ENCODE measurements at regions not wholly inside any gene's neighbourhood (a gene's known extent, or its start where the extent isn't known, plus 50 kb on each side); places are given as distances from the start of the nearest gene placed in this dataset.
A peak's percentile ranks its signal among the peaks of the same experiment; 100 is the strongest.
"Not testable (repeated sequence)": the region's sequence is repeated elsewhere in the genome, so short reads cannot be mapped to it uniquely, and the experiment has no call there.

- no peak for DNase-seq
These were observed 219.5 kb upstream of the ATP5MC3 start for GRCh38 chr2:175400975-175401374.

GRCh38 chr2:175399326-175399725, 217.8 kb upstream of the ATP5MC3 start:
- DNase-seq = no peak

DNA sequence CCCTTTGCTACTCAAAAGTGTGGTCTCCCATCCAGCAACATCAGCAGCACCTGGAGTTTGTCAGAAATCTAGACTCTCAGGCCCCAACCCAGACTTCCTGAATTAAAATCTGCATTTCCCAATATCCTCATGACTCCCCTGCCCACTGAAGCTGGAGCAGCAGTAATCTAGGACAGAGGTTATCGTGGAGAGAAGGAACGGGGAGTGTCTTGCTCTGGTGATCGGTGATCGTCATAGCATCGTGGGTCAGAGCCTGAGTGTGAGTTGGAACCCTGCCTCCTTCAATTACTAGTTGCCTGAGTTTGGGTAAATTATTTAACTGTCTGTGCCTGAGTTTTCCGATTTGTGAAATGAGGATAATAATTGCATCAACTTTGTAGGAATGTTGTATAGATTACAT, 217.3 kb upstream of the ATP5MC3 start:
- DNase-seq = no peak

DNA sequence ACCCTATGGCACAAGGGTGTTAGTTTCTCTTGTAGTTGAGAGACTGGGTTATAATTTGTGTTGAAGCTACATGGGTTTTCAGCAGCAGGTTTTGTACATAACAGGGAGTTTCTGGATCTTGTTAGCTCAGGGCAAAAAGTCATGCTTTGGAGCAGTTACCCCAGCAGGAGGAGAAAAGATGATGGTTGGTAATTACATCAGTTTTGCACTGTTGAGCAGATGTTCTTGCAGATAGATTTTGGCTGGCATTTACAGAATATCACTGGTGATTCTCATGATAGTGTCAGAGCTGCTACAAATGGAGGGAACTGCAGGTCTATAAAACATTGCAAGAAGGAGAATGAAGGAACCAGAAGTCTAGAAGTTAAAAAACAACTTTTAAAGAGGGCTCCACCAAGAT, 215.2 kb upstream of the ATP5MC3 start:
- DNase-seq = no peak

DNA sequence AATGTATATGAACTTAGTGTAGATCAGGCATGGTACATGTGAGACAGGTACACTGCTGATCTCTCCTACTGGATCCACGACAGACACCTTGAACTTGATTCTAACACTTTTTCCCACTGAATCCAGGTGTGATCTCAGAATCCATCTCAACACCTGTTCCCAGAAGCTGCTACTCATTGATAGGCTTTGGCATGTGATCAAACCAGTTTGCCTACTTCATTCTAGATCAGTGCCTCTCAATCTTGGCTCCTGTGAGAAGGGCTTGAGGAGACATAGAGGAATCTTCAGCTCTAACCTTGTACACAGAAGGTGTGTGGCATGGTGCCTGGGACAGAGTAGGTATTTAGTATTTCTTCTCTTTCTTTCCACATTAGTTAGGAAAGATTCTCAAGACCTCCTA, 212.3 kb upstream of the ATP5MC3 start:
- DNase-seq = no peak

GRCh38 chr2:175383286-175383685, 201.8 kb upstream of the ATP5MC3 start:
- no peak for DNase-seq

GRCh38 chr2:175373729-175374128, 192.2 kb upstream of the ATP5MC3 start:
- DNase-seq = no peak

- no peak for DNase-seq
These were observed 191.5 kb upstream of the ATP5MC3 start for GRCh38 chr2:175372704-175373701.

GRCh38 chr2:175371378-175371777, 189.9 kb upstream of the ATP5MC3 start:
- no peak for DNase-seq

DNA sequence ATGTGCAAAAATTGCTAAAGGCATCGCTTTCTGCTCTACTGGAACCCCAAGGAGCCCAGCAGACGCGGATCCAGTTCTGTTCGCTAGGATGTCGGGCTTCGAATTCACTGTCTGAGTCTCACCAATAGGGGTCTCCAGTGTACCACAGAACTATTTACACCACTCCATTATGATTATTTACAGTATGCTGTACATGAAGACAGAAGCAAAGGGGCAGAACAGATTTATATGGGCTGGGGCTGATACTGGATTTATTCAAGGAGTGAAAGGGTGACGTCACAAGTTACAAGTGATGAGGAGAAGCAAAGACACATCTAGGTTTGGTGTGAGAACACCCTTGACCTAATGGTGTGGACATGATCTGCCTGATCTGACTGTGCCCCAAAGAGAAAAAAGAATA, 185.3 kb upstream of the ATP5MC3 start:
- DNase-seq = peak; percentile 47

GRCh38 chr2:175363699-175364098, 182.2 kb upstream of the ATP5MC3 start:
- DNase-seq = peak; percentile 77

- no peak for DNase-seq
These were observed 180.8 kb upstream of the ATP5MC3 start for GRCh38 chr2:175362331-175362730.

- no peak for DNase-seq
These were observed 178.2 kb upstream of the ATP5MC3 start for GRCh38 chr2:175359710-175360109.

- DNase-seq = no peak
These were observed 175.4 kb upstream of the ATP5MC3 start for GRCh38 chr2:175356901-175357300.

DNA sequence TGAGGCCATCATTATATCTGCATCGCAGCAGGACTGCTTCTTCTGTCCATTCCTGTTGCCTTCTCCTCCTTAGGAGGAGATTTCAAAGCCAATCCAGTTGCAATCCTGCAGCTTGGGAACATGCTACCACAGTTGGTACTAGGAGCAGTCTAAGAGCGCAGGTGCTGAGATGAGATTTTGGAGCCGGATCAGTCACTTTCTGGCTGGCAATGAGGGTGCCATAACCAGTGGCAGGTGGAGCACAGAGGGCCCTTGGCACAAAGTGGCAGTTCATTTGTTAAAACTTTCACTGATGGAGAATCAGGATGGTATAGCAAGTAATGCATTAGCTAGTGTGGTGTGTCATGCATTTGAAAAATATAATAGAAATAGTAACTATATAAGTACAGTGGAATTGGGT, 173.7 kb upstream of the ATP5MC3 start:
- DNase-seq = no peak

DNA sequence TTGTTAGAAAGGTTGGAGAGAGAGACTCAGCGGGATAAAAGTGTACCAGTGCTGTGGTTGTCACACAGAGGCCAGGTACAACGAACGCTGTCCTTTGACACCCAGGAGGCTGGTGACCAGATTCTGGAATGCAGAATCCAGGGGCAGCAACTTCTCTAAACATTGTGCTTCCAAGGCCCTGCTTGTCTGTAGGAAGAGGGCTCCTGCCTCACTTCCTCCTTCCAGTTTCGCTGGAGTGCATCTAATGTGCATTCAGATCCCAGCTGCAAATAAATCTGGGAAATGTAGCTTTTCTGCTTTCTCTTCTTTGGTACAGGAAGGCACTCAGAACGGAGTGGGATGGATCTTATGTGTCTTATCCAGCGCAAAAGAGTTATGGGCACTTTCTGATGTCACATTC, 171.8 kb upstream of the ATP5MC3 start:
- no peak for DNase-seq

GRCh38 chr2:175351512-175351911, 170.0 kb upstream of the ATP5MC3 start:
- no peak for DNase-seq

DNA sequence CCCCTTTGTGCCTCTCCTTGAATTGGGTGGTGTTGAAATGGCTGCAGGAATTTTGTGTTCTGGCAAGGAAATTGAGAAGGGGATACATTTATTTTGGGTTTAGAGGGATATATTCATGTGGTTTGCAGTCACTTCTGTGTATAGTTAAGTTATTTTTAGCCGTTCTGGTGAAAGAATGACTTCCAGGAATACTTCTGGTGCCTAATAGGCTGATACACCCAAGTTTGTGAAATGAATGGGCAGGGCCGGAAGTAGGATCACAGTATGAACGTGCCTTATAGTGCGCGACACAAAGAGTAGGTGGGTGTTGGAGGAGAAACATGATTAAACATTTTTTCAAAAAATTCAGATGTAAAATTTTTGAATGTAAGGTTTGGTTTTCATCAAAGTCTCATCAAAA, 168.6 kb upstream of the ATP5MC3 start:
- no peak for DNase-seq

GRCh38 chr2:175342085-175342484, 160.6 kb upstream of the ATP5MC3 start:
- no peak for DNase-seq

DNA sequence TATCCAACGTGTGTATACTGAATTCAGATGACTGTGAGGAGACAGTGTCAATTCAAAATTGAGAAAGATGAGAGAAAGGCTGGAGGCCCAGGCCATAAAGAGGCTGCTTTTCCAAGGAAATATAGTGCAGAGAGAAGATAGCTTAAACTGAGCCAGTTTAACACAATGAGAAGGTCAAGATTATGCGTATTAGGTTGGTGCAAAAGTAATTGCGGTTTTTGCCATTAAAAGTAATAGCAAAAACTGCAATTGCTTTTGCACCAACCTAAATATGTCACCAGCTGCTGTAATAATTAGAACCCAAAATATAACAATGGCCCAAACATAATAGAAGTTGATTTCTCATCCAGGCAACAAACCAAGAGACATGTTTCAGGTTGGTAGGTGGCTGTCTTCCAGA, 148.7 kb upstream of the ATP5MC3 start:
- no peak for DNase-seq

DNA sequence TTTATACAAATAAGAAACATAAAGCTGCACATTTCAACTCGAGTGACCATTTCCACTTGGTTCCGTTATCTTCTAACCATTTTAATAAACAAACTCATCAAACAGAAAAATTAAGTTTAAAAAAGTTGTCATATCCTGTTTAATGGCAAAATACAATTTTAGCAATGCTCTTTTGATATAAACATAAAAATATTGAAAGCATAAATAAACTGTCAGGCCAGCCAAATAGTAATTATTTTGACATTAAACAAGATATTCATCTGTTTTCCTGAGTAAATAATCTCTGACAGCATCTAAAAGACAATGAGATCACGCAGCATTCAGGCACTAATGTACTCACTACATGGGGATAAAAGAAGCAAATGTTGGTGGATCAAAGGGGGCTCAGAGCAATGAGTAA, 145.3 kb upstream of the ATP5MC3 start:
- no peak for DNase-seq

DNA sequence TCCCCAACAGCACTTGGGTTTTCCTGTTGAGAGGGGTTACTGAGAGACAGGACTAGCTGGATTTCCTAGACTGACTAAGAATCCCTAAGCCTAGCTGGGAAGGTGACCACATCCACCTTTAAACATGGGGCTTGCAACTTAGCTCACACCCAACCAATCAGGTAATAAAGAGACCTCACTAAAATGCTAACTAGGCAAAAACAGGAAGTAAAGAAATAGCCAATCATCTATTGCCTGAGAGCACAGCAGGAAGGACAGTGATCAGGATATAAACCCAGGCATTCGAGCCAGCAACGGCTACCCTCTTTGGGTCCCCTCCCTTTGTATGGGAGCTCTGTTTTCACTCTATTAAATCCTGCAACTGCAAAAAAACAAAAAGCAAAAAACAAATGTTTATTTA, 144.7 kb upstream of the ATP5MC3 start:
- DNase-seq = not testable (repeated sequence)

- no peak for DNase-seq
These were observed 141.7 kb upstream of the ATP5MC3 start for GRCh38 chr2:175323162-175323561.

GRCh38 chr2:175318542-175318941, 137.0 kb upstream of the ATP5MC3 start:
- no peak for DNase-seq

DNA sequence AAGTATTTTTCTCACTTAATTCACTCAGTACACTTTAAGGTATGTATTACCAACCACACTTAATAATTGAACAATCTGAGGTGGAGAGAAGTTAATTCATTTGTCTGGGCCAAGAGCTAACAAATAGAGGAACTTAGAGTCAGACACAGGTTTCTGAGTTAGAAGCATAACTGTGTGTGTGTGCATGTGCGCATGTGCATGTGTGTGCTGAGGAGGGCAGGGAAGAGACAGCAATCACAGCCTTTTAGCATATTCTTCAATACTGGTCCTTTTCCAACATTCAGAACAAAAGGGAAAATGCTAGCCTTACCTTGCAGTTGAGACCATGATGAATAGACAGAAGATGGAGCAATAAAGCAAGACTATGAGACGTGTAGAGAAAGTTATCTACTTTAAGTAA, 136.2 kb upstream of the ATP5MC3 start:
- no peak for DNase-seq

All from NCI-H774 (cell line).